Upper lobe of left lung (tissue), 6 donors: ENCODE measurements at regions not wholly inside any gene's neighbourhood (a gene's known extent, or its start where the extent isn't known, plus 50 kb on each side); places are given as distances from the start of the nearest gene placed in this dataset.
A peak's percentile ranks its signal among the peaks of the same experiment; 100 is the strongest.

Experiments
- ATAC-seq, 2 donors: fragments of 200-7000 bp; cut with Tn5 transposase; one replicate each; pipeline ENCODE4 v1.9.1; 2022; ENCODE audit warnings: mild to moderate bottlenecking in 2 of 2, moderate library complexity in 2 of 2; ENCODE audit not compliant: low FRiP score in 2 of 2
- DNase-seq, 2 donors: peaks; one replicate each; pipeline ENCODE4 v3.0.0-alpha.2; 2019 to 2020
- H3K27ac ChIP-seq, 4 donors: fragments of 200-600 bp; sonication (generic); one replicate each; pipeline ENCODE4 v1.5.1; 2016 to 2019
- H3K27me3 ChIP-seq, 4 donors: fragments of 200-600 bp; sonication (generic); one replicate each; pipeline ENCODE4 v1.5.1; 2017 to 2019
- H3K36me3 ChIP-seq, 4 donors: fragments of 200-600 bp; sonication (generic); one replicate each; pipeline ENCODE4 v1.5.1; 2016 to 2019
- H3K4me1 ChIP-seq, 4 donors: fragments of 200-600 bp; sonication (generic); one replicate each; pipeline ENCODE4 v1.5.1; 2018 to 2019
- H3K4me3 ChIP-seq, 4 donors: fragments of 200-600 bp; sonication (generic); one replicate each; pipeline ENCODE4 v1.5.1; 2017 to 2019; ENCODE audit warnings: mild to moderate bottlenecking in 2 of 4, moderate library complexity in 1 of 4
- H3K9me3 ChIP-seq, 4 donors: fragments of 200-600 bp; sonication (generic); one replicate each; pipeline ENCODE4 v1.5.1; 2018 to 2019
- EP300 ChIP-seq, 4 donors: sonication (generic); formaldehyde crosslinking; IDR thresholded peaks; one replicate each; pipeline ENCODE4 v1.5.1; 2017; ENCODE audit warnings: antibody characterized with exemption in 4 of 4, control low read depth in 2 of 4
- POLR2A ChIP-seq, 4 donors: fragments of 450-650 bp; IDR thresholded peaks; one replicate each; pipeline ENCODE4 v1.5.1; 2016 to 2017; ENCODE audit warnings: antibody characterized with exemption in 4 of 4, mild to moderate bottlenecking in 2 of 4
- POLR2AphosphoS5 ChIP-seq, 2 donors: sonication (generic); formaldehyde crosslinking; IDR thresholded peaks; one replicate each; pipeline ENCODE4 v1.5.1; 2017; ENCODE audit warnings: antibody characterized with exemption in 2 of 2
- WGBS, 2 donors: methylation state at CpG; one replicate each; pipeline ENCODE4 v1.1.5; 2017 to 2018; 5-methylcytosine and 5-hydroxymethylcytosine counted together
- TF ChIP-seq, protein P1 (sequence below), 6 experiments: fragments of 450-650 bp in 4 of 6; fragments of 200-600 bp in 2 of 6; sonication (generic) in 2 of 6; IDR thresholded peaks; one replicate each; pipeline ENCODE4 v1.5.1; 2016 to 2019; ENCODE audit warnings: antibody characterized with exemption in 6 of 6
- donor health status: DM: no; HTN: no; CAD: no; lungs with moderate emphysema.
- donor health status: DM: no; HTN: yes; CAD: no; lungs with severe emphysema.

DNA sequence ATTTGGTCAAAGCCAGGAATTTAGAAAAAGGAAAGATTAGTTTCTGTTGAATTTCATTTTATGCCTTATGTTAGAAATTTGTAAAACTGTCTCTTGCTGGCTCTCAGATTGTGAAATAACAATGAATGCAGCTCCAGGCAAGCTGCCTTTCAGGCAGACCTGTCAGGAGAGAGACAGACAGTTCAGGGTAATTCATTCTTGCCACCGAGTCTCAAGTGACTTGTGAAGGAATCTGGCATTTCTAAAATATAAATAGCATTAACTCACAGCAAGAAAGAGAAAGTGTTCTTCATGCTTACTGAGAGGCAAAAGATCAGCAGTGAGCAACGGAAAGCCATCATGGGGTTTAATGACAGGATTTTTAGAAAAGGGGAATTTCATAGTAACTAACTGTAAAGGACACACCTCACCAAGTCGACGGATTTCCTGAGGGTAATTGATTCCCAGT lies 442.3 kb upstream of the AKR1E2 start:
- Histone ChIP-seq H3K27ac (no peak overlapping the region), H3K9me3 (no peaks in the 10 kb centered on the region), H3K4me1 (no peaks in the 10 kb centered on the region), H3K36me3 (no peaks in the 10 kb centered on the region), H3K4me3 (no peak overlapping the region), H3K27me3 (no peaks in the 10 kb centered on the region)
- ATAC-seq (no peak), DNase-seq (no peak)
- 37 to 40% methylated on average over 4 of the region's 4 CpGs for WGBS, 2 donors
- TF ChIP-seq, protein P1, sequence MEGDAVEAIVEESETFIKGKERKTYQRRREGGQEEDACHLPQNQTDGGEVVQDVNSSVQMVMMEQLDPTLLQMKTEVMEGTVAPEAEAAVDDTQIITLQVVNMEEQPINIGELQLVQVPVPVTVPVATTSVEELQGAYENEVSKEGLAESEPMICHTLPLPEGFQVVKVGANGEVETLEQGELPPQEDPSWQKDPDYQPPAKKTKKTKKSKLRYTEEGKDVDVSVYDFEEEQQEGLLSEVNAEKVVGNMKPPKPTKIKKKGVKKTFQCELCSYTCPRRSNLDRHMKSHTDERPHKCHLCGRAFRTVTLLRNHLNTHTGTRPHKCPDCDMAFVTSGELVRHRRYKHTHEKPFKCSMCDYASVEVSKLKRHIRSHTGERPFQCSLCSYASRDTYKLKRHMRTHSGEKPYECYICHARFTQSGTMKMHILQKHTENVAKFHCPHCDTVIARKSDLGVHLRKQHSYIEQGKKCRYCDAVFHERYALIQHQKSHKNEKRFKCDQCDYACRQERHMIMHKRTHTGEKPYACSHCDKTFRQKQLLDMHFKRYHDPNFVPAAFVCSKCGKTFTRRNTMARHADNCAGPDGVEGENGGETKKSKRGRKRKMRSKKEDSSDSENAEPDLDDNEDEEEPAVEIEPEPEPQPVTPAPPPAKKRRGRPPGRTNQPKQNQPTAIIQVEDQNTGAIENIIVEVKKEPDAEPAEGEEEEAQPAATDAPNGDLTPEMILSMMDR (IDR thresholded peaks at IDR 0.05) = no peak
- no peak for TF ChIP-seq POLR2A (IDR thresholded peaks at IDR 0.05)
- no peak for TF ChIP-seq POLR2AphosphoS5 (IDR thresholded peaks at IDR 0.05)
- no peak for TF ChIP-seq EP300 (IDR thresholded peaks at IDR 0.05)

DNA sequence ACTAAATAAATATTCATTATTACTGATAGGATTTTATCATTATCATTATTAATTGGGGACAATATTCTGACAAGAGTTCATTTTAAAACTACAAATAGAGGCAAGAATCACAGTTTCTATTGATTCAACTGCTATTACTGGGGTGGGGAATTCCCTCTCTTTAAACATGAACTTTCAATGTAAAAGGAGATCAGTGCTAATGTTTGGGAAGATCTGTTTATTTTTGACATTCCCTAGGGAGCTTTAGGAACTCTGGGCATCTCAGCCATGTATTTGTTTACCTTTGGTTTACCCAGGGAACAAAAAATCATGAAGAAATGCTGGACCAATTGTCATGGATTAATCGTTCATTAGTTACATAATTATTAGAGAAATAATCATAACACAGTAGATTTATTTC lies 443.2 kb upstream of the AKR1E2 start:
- Histone ChIP-seq H3K4me3 (no peak overlapping the region), H3K4me1 (no peaks in the 10 kb centered on the region), H3K36me3 (no peaks in the 10 kb centered on the region), H3K27ac (no peak overlapping the region), H3K9me3 (no peaks in the 10 kb centered on the region), H3K27me3 (no peaks in the 10 kb centered on the region)
- TF ChIP-seq POLR2AphosphoS5 (IDR thresholded peaks at IDR 0.05) (no peak), POLR2A (IDR thresholded peaks at IDR 0.05) (no peak), EP300 (IDR thresholded peaks at IDR 0.05) (no peak)
- TF ChIP-seq, protein P1 (IDR thresholded peaks at IDR 0.05) = no peak
- WGBS, 2 donors = 50 to 66% methylated on average over 1 of the region's 1 CpG
- no peak for DNase-seq
- no peak for ATAC-seq

DNA sequence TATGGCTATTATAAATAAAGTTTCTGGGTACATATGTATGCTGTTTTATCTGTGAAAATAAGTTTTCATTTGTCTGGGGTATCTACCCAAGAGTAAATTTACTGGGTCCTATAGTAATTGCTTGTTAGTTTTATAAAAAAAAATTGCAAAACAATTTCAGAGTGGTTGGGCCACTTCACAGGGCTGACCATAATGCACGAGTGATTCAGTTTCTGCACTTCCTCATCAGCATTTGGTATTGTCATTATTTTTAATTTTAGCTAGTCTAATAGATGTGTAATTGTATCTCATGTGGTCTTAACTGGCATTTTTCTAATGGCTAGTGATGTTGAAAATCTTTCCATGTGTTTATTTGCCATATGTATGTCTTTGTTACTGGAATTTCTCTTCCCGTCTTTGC lies 452.4 kb upstream of the AKR1E2 start:
- H3K36me3 ChIP-seq = no peaks in the 10 kb centered on the region
- TF ChIP-seq POLR2A (IDR thresholded peaks at IDR 0.05) (no peak), POLR2AphosphoS5 (IDR thresholded peaks at IDR 0.05) (no peak), EP300 (IDR thresholded peaks at IDR 0.05) (no peak)
- TF ChIP-seq, protein P1 (IDR thresholded peaks at IDR 0.05) = no peak
- H3K4me3 ChIP-seq = no peak overlapping the region
- DNase-seq = no peak
- ATAC-seq = no peak
- H3K9me3 ChIP-seq = no peaks in the 10 kb centered on the region
- H3K27ac ChIP-seq = no peak overlapping the region
- H3K4me1 ChIP-seq = peaks cover 0 to 2% (median 0%) of the 10 kb centered on the region in 4 donors
- no peaks in the 10 kb centered on the region for H3K27me3 ChIP-seq
- 76 to 89% methylated on average over 2 of the region's 2 CpGs for WGBS, 2 donors

DNA sequence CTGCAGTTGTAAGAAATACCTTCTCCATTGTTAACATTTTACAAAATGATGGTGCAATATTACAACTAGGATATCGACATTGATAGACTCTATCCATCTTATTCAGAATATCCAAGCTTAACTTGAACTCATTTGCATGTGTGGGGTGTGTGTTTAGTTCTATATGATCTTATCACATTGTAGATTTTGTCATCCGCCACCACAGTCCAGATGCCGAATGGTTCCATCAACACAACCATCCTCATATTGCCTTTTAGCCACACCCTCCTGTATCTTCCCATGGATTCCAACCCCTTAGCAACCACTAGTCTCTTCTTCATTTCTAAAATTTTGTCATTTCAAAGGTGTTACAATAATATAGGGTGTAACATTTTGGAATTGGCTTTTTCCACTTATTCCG lies 452.9 kb upstream of the AKR1E2 start:
- no peak for TF ChIP-seq POLR2A (IDR thresholded peaks at IDR 0.05)
- TF ChIP-seq, protein P1 (IDR thresholded peaks at IDR 0.05) = no peak
- TF ChIP-seq POLR2AphosphoS5 (IDR thresholded peaks at IDR 0.05) = no peak
- TF ChIP-seq EP300 (IDR thresholded peaks at IDR 0.05) = no peak
- Histone ChIP-seq H3K27ac (no peak overlapping the region), H3K4me1 (peaks cover 0 to 2% (median 0%) of the 10 kb centered on the region in 4 donors), H3K4me3 (no peak overlapping the region), H3K36me3 (no peaks in the 10 kb centered on the region), H3K9me3 (no peaks in the 10 kb centered on the region), H3K27me3 (no peaks in the 10 kb centered on the region)
- 89% methylated on average over 4 of the region's 4 CpGs for WGBS, 2 donors
- ATAC-seq = no peak
- no peak for DNase-seq

DNA sequence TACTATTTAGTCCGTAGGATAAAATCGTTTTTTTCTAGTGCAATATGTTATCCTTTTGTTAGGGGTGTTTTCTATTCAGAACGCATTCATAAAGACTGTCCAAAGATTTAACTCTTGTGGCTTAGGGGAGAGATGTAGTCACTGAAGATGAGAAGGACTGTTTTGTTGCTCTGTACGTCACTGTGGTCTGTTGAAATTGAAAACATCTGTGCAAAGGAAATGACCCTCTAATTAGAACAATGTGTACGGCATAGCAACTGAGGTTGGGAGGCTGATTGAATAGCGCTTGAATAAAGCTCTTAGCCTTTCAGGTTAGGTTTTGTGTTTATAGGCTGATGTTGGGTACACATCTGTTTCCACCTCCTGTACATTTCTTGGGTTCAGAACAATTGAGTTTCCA lies 453.4 kb upstream of the AKR1E2 start:
- DNase-seq = no peak
- ATAC-seq = peak; percentile 69 to 94
- no peaks in the 10 kb centered on the region for H3K27me3 ChIP-seq
- peaks cover 0 to 2% (median 0%) of the 10 kb centered on the region in 4 donors for H3K4me1 ChIP-seq
- H3K36me3 ChIP-seq = no peaks in the 10 kb centered on the region
- H3K4me3 ChIP-seq = no peak overlapping the region
- no peak overlapping the region for H3K27ac ChIP-seq
- WGBS, 2 donors = 53 to 66% methylated on average over 6 of the region's 6 CpGs
- no peaks in the 10 kb centered on the region for H3K9me3 ChIP-seq
- no peak for TF ChIP-seq POLR2AphosphoS5 (IDR thresholded peaks at IDR 0.05)
- TF ChIP-seq EP300 (IDR thresholded peaks at IDR 0.05) = peak in 2 of 4 donors; percentile 26 to 64
